HepG2 (cell line): ENCODE measurements at regions not wholly inside any gene's neighbourhood (a gene's known extent, or its start where the extent isn't known, plus 50 kb on each side); places are given as distances from the start of the nearest gene placed in this dataset.

Experiments used
- ATAC-seq: fragments of 200-7000 bp; cut with Tn5 transposase; 3 replicates; pipeline ENCODE4 v1.9.1; 2020; ENCODE audit warnings: mild to moderate bottlenecking, moderate library complexity
- BruUV-seq: library from RNA; stranded (reverse); fragments of 400-500 nt; replicated peaks from 2 replicates; lab custom pipeline; 2021; lab: Mats Ljungman, UMichigan
- CTCF ChIA-PET: fragments of 300-600 bp; formaldehyde crosslinking; extraction: SDS; loops from one replicate; lab custom pipeline; 2021; ENCODE audit warnings: low total read pairs, inconsistent platforms, low intra/inter-chr PET ratio; lab: Yijun Ruan, JAX
- POLR2A ChIA-PET: fragments of 350-600 bp; sonication (Branson Sonifier 250); formaldehyde crosslinking; loops from one replicate; lab custom pipeline; 2020; ENCODE audit warnings: antibody characterized with exemption, inconsistent platforms; lab: Yijun Ruan, JAX
- DNase-seq: peaks from one replicate; pipeline ENCODE4 v3.0.0-alpha.2; 2015; ENCODE audit warnings: low spot score
- FAIRE-seq: peaks from 3 replicates; lab custom pipeline; 2011; peaks lifted over from hg19 to GRCh38; lab: Jason Lieb, UNC
- H2AFZ ChIP-seq: one replicate; pipeline ENCODE4 v1.6.1; 2011; ENCODE audit warnings: low read length, inconsistent platforms
- H3K27ac ChIP-seq: fragments of 300-600 bp; 3 replicates; pipeline ENCODE4 v1.8.0; 2011; ENCODE audit warnings: mixed run types, mild to moderate bottlenecking, mixed read lengths, low read length, inconsistent platforms; ENCODE audit not compliant: insufficient read depth; ENCODE audit errors: extremely low read length
- H3K27me3 ChIP-seq, 2 experiments: fragments of 200-600 bp in 1 of 2; 2 replicates in 1 of 2; 3 replicates in 1 of 2; pipeline versions ENCODE4 v1.6.0 to v1.8.0; 2011; ENCODE audit warnings: low read length in 2 of 2, mild to moderate bottlenecking in 2 of 2, moderate library complexity in 2 of 2, inconsistent platforms in 1 of 2; ENCODE audit not compliant: insufficient read depth in 2 of 2, control insufficient read depth in 1 of 2
- H3K36me3 ChIP-seq, 2 experiments: fragments of 200-600 bp in 1 of 2; replicated peaks in 1 of 2; 2 replicates in 1 of 2; 3 replicates in 1 of 2; pipeline versions ENCODE4 v1.5.1 to v1.8.0; 2011; ENCODE audit warnings: low read length in 2 of 2, inconsistent platforms in 1 of 2; ENCODE audit not compliant: insufficient read depth in 2 of 2, control insufficient read depth in 1 of 2
- H3K4me1 ChIP-seq: 2 replicates; pipeline ENCODE4 v1.5.1; 2012; ENCODE audit warnings: low read length, inconsistent platforms; ENCODE audit not compliant: insufficient read depth
- H3K4me2 ChIP-seq: 2 replicates; pipeline ENCODE4 v1.6.0; 2011; ENCODE audit warnings: low read depth, low read length, inconsistent platforms
- H3K4me3 ChIP-seq, 3 experiments: fragments of 200-600 bp in 1 of 3; sonication (generic), shearing (Covaris generic) in 1 of 3; replicated peaks in 1 of 3; 2 replicates each; pipeline ENCODE4 v1.5.1; 2011 to 2016; ENCODE audit warnings: low read length in 3 of 3, inconsistent platforms in 2 of 3, low read depth in 2 of 3, mild to moderate bottlenecking in 2 of 3, control low read depth in 1 of 3, mixed read lengths in 1 of 3; ENCODE audit not compliant: insufficient read depth in 1 of 3
- H3K79me2 ChIP-seq: one replicate; pipeline ENCODE4 v1.6.1; 2011; ENCODE audit warnings: low read length, inconsistent platforms; ENCODE audit not compliant: insufficient read depth
- H3K9ac ChIP-seq: 2 replicates; pipeline ENCODE4 v1.6.0; 2011; ENCODE audit warnings: mild to moderate bottlenecking, low read depth, low read length, inconsistent platforms; ENCODE audit not compliant: insufficient read depth
- H3K9me3 ChIP-seq: 2 replicates; pipeline ENCODE4 v1.5.1; 2012; ENCODE audit warnings: mild to moderate bottlenecking, low read length
- H4K20me1 ChIP-seq: 2 replicates; pipeline ENCODE4 v1.6.0; 2011; ENCODE audit warnings: inconsistent platforms, mild to moderate bottlenecking, low read length, moderate library complexity; ENCODE audit not compliant: insufficient read depth
- ATF4 ChIP-seq, 2 experiments: fragments of 450-650 bp in 1 of 2; sonication (generic) in 1 of 2; formaldehyde crosslinking; IDR thresholded peaks; 2 replicates each; pipeline versions ENCODE4 v1.5.0 to v1.8.0; 2020 to 2022; ENCODE audit warnings: mild to moderate bottlenecking in 1 of 2, missing genetic modification reagents in 1 of 2
- ATF7 ChIP-seq, 2 experiments: fragments of 450-650 bp in 1 of 2; sonication (generic) in 1 of 2; formaldehyde crosslinking in 1 of 2; IDR thresholded peaks; 2 replicates each; pipeline versions ENCODE4 v1.4.0 to v1.6.1; 2016 to 2020; ENCODE audit warnings: antibody characterized with exemption in 1 of 2, mild to moderate bottlenecking in 1 of 2, missing genetic modification reagents in 1 of 2
- BORCS8-MEF2B ChIP-seq: sonication (generic); formaldehyde crosslinking; IDR thresholded peaks from 2 replicates; pipeline ENCODE4 v1.8.0; 2022; ENCODE audit warnings: mild to moderate bottlenecking, missing genetic modification reagents
- EED ChIP-seq: sonication (generic); formaldehyde crosslinking; IDR thresholded peaks from 2 replicates; pipeline ENCODE4 v1.5.0; 2020; ENCODE audit warnings: mild to moderate bottlenecking, missing genetic modification reagents
- FOSL2 ChIP-seq: sonication (generic); formaldehyde crosslinking; IDR thresholded peaks from 2 replicates; pipeline ENCODE4 v1.4.0; 2020; ENCODE audit warnings: missing genetic modification reagents
- JUNB ChIP-seq: sonication (generic); formaldehyde crosslinking; IDR thresholded peaks from 2 replicates; pipeline ENCODE4 v1.8.0; 2022; ENCODE audit warnings: missing genetic modification reagents, mild to moderate bottlenecking, borderline replicate concordance
- MLX ChIP-seq: IDR thresholded peaks from 2 replicates; pipeline ENCODE4 v1.6.1; 2016
- RARG ChIP-seq: sonication (generic); formaldehyde crosslinking; IDR thresholded peaks from 2 replicates; pipeline ENCODE4 v1.4.0; 2020; ENCODE audit warnings: low read depth, mild to moderate bottlenecking, missing genetic modification reagents
- RBAK ChIP-seq: sonication (generic); formaldehyde crosslinking; IDR thresholded peaks from 2 replicates; pipeline ENCODE4 v1.5.1; 2020; ENCODE audit warnings: mild to moderate bottlenecking, missing genetic modification reagents
- SRSF9 ChIP-seq: fragments of 200-400 bp; formaldehyde crosslinking; IDR thresholded peaks from 2 replicates; pipeline ENCODE4 v1.6.1; 2018; ENCODE audit warnings: borderline replicate concordance, mild to moderate bottlenecking, low read depth, low read length; ENCODE audit not compliant: insufficient read depth, poor library complexity, severe bottlenecking
- THAP7 ChIP-seq: sonication (generic); formaldehyde crosslinking; IDR thresholded peaks from 2 replicates; pipeline ENCODE4 v1.8.1; 2023; ENCODE audit warnings: mild to moderate bottlenecking, missing genetic modification reagents
- ZNF224 ChIP-seq: sonication (generic); formaldehyde crosslinking; IDR thresholded peaks from 2 replicates; pipeline ENCODE4 v1.5.0; 2020; ENCODE audit warnings: mild to moderate bottlenecking, missing genetic modification reagents
- ZNF235 ChIP-seq: sonication (generic); formaldehyde crosslinking; IDR thresholded peaks from 2 replicates; pipeline ENCODE4 v1.8.1; 2023; ENCODE audit warnings: mild to moderate bottlenecking, missing genetic modification reagents, borderline replicate concordance
- ZNF292 ChIP-seq: sonication (generic); formaldehyde crosslinking; IDR thresholded peaks from 2 replicates; pipeline ENCODE4 v1.8.1; 2022; ENCODE audit warnings: mild to moderate bottlenecking, low read depth, missing genetic modification reagents, borderline replicate concordance
- ZNF530 ChIP-seq: sonication (generic); formaldehyde crosslinking; IDR thresholded peaks from 2 replicates; pipeline ENCODE4 v1.5.0; 2020; ENCODE audit warnings: low read depth, mild to moderate bottlenecking, missing genetic modification reagents
- ZNF589 ChIP-seq: sonication (generic); formaldehyde crosslinking; conservative IDR thresholded peaks from 2 replicates; pipeline ENCODE4 v1.8.0; 2022; ENCODE audit warnings: mild to moderate bottlenecking, moderate library complexity, missing genetic modification reagents
- ZNF678 ChIP-seq: sonication (generic); formaldehyde crosslinking; IDR thresholded peaks from 2 replicates; pipeline ENCODE4 v1.4.0; 2020; ENCODE audit warnings: mild to moderate bottlenecking, missing genetic modification reagents
- ZNF777 ChIP-seq: sonication (generic); formaldehyde crosslinking; IDR thresholded peaks from 2 replicates; pipeline ENCODE4 v1.4.0; 2020; ENCODE audit warnings: missing genetic modification reagents
- WGBS: methylation state at CpG from one replicate; pipeline ENCODE4 v1.1.6; 2017; ENCODE audit warnings: low lambda C conversion rate; 5-methylcytosine and 5-hydroxymethylcytosine counted together
- in situ Hi-C: cut with HindIII; loops from 2 replicates; pipeline ENCODE4 v1.10.0; 2017; ENCODE audit warnings: low pct_unique_long_range_greater_than_20kb; ENCODE audit not compliant: extremely low pct_ligation_motif_present
- intact Hi-C: fragments of 100-400 bp; cut with micrococcal nuclease; formaldehyde crosslinking; loops from one replicate; pipeline ENCODE4 v1.10.0; 2022; ENCODE audit not compliant: unreplicated experiment

- ATAC-seq: no peak
- Histone ChIP-seq H3K4me3 (no peak overlapping the region), H2AFZ (no peak overlapping the region), H3K27me3 (no peaks in the 10 kb centered on the region), H3K9me3 (no peaks in the 10 kb centered on the region), H3K36me3 (no peaks in the 10 kb centered on the region), H3K27ac (no peak overlapping the region), H3K9ac (no peak overlapping the region), H3K4me1 (no peaks in the 10 kb centered on the region), H4K20me1 (no peaks in the 10 kb centered on the region), H3K79me2 (no peaks in the 10 kb centered on the region), H3K4me2 (no peak overlapping the region)
- ChIA-PET POLR2A (no interaction called here), CTCF (no interaction called here)
- WGBS: 2% methylated on average over 6 of the region's 6 CpGs
- BruUV-seq: no TSS peak
- TF ChIP-seq RBAK (CRISPR knock-in tag) (no peak), RARG (CRISPR knock-in tag) (no peak), ATF4 (CRISPR knock-in tag; IDR thresholded peaks at IDR 0.05) (no peak), MLX (CRISPR knock-in tag) (no peak), ZNF678 (no peak), SRSF9 (no peak), ZNF224 (no peak), ZNF292 (CRISPR knock-in tag) (no peak), ZNF777 (no peak), EED (CRISPR knock-in tag) (no peak), FOSL2 (CRISPR knock-in tag) (no peak), ATF7 (IDR thresholded peaks at IDR 0.05) (no peak), ATF7 (CRISPR knock-in tag; IDR thresholded peaks at IDR 0.05) (no peak), ZNF589 (no peak), ZNF235 (no peak), ZNF530 (no peak), JUNB (CRISPR knock-in tag) (no peak), BORCS8-MEF2B (CRISPR knock-in tag) (no peak), THAP7 (CRISPR knock-in tag) (no peak)
- in situ Hi-C loops: no loop called here
- no peak for FAIRE-seq
- DNase-seq: no peak
- intact Hi-C loops: no loop called here
Measured at GRCh38 chr4:138014590-138015288, 227.4 kb downstream of the SLC7A11 start.
